ENCODE measurements at regions not wholly inside any gene's neighbourhood (a gene's known extent, or its start where the extent isn't known, plus 50 kb on each side); places are given as distances from the start of the nearest gene placed in this dataset.

DNA sequence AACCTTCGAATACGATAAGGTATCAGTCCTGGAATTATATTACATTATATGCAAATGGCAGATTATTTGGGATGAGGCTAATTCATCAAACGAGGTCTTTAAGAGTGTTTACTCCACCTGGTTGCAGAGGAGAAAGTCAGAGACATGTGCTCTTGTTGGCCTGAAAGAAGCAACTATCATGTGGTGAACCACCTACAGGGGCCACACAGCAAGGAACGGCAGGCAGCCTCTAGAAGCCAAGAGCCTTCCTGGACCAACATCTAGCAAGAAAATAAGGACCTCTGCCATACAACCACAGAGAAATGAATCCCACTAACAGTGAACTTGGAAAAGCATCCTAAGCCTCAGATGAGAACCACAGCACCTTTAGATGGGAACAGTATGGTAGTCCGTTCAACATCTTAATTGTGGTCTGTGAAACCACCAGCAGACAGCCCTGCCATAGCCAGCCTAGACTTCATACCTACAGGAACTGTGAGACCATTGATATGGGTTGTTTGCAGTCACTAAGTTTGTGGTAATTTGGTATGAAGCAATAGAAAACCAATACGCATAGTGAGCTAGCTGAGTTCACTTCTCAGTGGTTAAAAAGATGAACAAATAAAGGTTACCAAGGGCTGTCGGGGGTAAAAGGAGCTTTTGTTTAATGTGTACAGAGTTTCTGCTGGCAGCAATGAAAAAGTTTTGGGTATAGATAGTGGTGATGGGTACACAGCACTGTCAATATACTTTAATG, 345.7 kb upstream of the RUNX1 start (continued):
- no peak for TF ChIP-seq BCL3 (IDR thresholded peaks at IDR 0.05)
- TF ChIP-seq ATOH8 (CRISPR knock-in tag; IDR thresholded peaks at IDR 0.05; ENCODE audit: low read depth) = no peak
- no peak for TF ChIP-seq GATA3 (IDR thresholded peaks at IDR 0.05; ENCODE audit: borderline replicate concordance)

DNA sequence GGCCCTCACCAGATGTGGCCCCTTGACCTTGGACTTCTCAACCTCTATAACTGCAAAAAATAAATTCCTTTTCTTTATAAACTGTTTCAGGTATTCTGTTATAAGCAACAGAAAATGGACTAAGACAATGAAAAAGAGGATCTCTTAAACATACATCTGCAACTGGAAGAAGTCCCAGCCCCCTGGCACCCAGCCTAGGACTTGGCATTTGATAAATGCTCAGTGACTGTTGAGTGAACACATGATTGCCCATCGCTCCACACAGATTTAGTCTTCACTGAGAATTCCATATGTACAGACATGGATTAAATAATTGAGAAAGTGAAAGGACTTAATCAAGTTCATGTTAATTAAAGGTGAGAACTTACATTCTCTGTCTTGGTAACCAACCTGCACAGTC, 344.9 kb upstream of the RUNX1 start:
- no peak overlapping the region for H3K27ac ChIP-seq
- no peak for DNase-seq (ENCODE audit: low read depth in 1 of 2, low spot score in 1 of 2)
- no peak for TF ChIP-seq REST (IDR thresholded peaks at IDR 0.05)
- TF ChIP-seq MAZ (IDR thresholded peaks at IDR 0.05; ENCODE audit: borderline replicate concordance, low read depth, low read length) = no peak
- TF ChIP-seq ESRRA (IDR thresholded peaks at IDR 0.05; ENCODE audit: borderline replicate concordance, low read length) = no peak
- no peak for TF ChIP-seq ZC3H11A (IDR thresholded peaks at IDR 0.05)
- no peak for TF ChIP-seq POLR2AphosphoS2 (conservative IDR thresholded peaks at IDR 0.05; ENCODE audit: low read length)
- no peak for TF ChIP-seq SREBF2 (IDR thresholded peaks at IDR 0.05)
- no peak for TF ChIP-seq MAX (IDR thresholded peaks at IDR 0.05)
- TF ChIP-seq, protein P1, sequence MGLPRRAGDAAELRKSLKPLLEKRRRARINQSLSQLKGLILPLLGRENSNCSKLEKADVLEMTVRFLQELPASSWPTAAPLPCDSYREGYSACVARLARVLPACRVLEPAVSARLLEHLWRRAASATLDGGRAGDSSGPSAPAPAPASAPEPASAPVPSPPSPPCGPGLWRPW (IDR thresholded peaks at IDR 0.05) = no peak
- TF ChIP-seq EP300 (IDR thresholded peaks at IDR 0.05) = no peak
- no peak for TF ChIP-seq JUNB (IDR thresholded peaks at IDR 0.05)
- no peak for TF ChIP-seq TFCP2L1 (CRISPR knock-in tag; IDR thresholded peaks at IDR 0.05)
- TF ChIP-seq HOXB5 (CRISPR knock-in tag; IDR thresholded peaks at IDR 0.05) = no peak
- no peak for TF ChIP-seq EHF (CRISPR knock-in tag; IDR thresholded peaks at IDR 0.05)
- no peak for TF ChIP-seq MYC (IDR thresholded peaks at IDR 0.05; ENCODE audit: borderline replicate concordance, low read length)
- no peak for TF ChIP-seq BHLHE40 (IDR thresholded peaks at IDR 0.05; ENCODE audit: low read depth, low read length)
- no peak for TF ChIP-seq ZNF302 (CRISPR knock-in tag; IDR thresholded peaks at IDR 0.05)
- TF ChIP-seq KDM1A (IDR thresholded peaks at IDR 0.05; ENCODE audit: low read depth) = no peak
- no peaks in the 10 kb centered on the region for H3K9me3 ChIP-seq
- ATAC-seq = no peak
- no peak for FAIRE-seq
- ChIA-PET POLR2A (no interaction called here), CTCF (no interaction called here)
- WGBS (ENCODE audit: missing lambda C conversion rate) = 88% methylated on average over 1 of the region's 1 CpG
- no peak overlapping the region for H3K4me3 ChIP-seq
- peaks cover 1% of the 10 kb centered on the region; the same call in 1 of the 3 replicates for H3K4me1 ChIP-seq
- H3K4me2 ChIP-seq = no peak overlapping the region

All from A549 (cell line).